ENCODE measurements at regions not wholly inside any gene's neighbourhood (a gene's known extent, or its start where the extent isn't known, plus 50 kb on each side); places are given as distances from the start of the nearest gene placed in this dataset.
"Not testable (repeated sequence)": the region's sequence is repeated elsewhere in the genome, so short reads cannot be mapped to it uniquely, and the experiment has no call there.

GRCh38 chr7:24049296-24049695 is 234.7 kb upstream of the NPY start:
- no peak for DNase-seq (ENCODE audit: extremely low read depth in 1 of 2, low read depth in 1 of 2)

DNA sequence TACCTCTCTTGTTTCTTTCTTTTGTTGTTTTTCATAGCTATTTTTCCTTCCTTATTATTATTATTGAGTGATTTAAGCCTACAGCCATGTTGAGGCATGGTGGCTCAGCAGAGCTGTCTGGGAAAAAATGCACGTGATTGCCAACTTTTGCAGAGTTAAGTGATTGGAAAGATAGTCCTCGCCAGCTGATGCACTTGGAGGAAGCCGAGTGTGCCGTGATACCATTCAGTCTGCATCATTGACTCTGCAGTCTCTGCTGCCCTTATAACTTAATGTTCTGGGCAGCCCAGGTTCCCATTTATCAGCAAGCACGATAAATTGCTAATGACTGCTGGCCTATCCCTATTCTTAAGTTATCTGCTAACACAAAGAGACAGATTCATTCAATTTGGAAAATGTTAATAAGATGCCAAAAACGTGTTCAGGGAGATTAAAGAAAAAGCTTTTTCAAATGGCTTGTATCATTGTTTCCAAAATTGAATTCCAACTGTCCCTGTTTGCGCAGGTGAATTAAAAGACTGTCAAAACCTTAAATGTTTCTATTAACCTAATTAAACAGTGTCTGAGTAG is 232.9 kb upstream of the NPY start:
- DNase-seq (ENCODE audit: extremely low read depth in 1 of 2, low read depth in 1 of 2): no peak

DNA sequence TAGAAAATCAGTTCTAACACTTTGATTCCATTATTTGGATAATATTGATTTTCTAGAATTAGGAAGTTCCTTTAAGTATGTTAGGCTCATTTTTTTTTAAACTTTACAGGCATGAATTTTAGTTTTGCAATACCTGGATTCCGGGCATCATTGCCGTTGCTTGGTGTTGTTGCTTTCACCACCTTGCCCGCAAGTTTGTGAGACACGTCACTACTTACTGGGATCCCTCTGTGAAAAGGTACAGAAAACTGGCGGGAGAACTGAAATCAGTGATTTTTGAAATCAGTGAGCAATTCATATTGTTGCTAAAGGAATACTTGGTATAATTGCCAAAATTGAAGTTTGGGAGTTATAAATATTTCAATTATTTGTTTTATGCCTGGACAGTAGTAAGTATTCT is 232.3 kb upstream of the NPY start:
- DNase-seq (ENCODE audit: extremely low read depth in 1 of 2, low read depth in 1 of 2): no peak

DNA sequence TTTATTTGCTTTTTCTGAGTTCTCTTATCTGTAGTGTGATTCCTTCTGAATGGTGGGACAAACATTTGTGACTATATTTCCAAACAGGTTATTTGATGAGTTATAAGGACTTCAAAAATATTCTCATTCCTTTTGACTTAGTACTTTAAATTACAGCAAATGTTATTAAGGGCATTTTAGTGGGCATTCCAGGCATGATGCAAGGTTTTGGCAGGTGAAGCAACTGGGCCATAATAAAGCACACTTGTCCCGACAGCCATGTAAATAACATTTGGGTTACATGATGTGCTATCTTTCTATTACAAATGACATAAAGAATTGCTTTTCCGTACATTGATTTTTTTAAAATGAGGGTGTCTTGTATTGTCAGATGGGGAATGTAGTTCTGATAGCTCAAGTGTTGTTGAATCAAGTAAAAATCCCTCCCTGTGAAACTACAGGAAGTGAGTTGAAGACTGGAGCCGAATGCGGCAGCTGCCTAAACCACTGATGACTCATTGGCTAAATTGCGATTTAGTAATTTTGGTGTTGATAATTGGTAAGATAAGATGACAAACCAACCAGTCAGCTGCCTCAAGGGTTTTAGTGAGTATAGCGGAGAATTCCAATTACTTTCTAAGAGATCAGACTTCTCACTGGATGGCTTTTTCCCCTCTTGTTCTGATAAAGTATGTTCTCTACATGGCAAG is 231.3 kb upstream of the NPY start:
- no peak for DNase-seq (ENCODE audit: extremely low read depth in 1 of 2, low read depth in 1 of 2)

DNA sequence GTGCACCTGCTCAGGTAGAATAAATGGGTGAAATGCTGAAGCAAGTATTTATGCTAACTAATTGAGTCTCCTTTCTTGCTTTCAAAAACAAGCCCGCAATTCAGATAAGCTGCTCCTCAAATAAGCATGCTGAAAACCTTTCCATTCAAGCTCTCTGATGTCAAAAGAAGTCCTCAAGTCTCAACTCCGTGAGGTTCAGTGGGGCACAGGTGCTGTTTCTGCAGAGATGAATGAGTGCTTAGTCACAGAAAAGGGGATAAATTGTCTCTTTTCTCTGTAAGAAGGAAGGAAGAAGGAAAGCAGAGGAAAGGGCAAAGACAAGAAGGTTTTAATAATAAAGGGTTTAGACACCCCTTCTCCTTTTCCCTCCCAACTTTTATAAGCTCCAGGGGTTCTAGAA is 229.8 kb upstream of the NPY start:
- DNase-seq (ENCODE audit: extremely low read depth in 1 of 2, low read depth in 1 of 2): no peak

DNA sequence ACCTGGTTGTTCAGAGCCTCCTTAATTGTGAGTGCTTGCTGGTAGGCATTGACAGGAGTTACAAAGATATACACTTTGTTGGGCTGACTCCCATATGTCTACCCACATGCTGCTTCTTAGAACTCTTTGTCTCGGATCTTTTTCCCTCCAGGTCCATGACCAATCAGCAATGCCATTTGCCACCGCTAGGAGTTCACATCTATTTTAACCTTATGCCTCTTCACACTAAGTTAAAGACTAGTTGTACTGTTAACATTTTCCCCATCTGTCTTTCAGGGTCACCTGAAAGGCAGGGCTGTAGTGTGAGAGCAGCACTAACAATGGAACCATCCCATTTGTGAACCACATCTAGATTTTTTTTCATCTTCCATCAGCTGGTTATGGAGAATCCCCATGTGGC is 226.7 kb upstream of the NPY start:
- DNase-seq (ENCODE audit: extremely low read depth in 1 of 2, low read depth in 1 of 2): no peak

GRCh38 chr7:24058953-24059352 is 225.0 kb upstream of the NPY start:
- no peak for DNase-seq (ENCODE audit: extremely low read depth in 1 of 2, low read depth in 1 of 2)

- no peak for DNase-seq (ENCODE audit: extremely low read depth in 1 of 2, low read depth in 1 of 2)
These were observed 224.2 kb upstream of the NPY start for GRCh38 chr7:24059775-24060174.

DNA sequence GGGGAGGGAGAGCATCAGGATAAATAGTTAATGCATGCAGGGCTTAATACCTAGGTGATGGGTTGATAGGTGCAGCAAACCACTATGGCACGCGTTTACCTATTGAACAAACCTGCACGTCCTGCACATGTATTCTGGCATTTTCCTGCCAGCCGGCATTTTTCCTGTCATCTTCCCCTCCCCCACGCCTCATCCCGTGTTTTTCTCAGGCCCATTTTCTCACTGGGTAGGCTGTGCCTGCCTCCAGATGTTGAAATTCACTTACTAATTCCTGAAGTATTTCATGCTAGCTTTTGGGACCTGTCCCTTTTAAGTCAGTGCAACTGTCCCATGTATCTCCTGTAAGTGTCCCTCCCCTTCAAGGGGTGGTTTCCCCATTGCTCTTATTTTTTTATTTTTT is 220.3 kb upstream of the NPY start:
- DNase-seq (ENCODE audit: extremely low read depth in 1 of 2, low read depth in 1 of 2): no peak

DNA sequence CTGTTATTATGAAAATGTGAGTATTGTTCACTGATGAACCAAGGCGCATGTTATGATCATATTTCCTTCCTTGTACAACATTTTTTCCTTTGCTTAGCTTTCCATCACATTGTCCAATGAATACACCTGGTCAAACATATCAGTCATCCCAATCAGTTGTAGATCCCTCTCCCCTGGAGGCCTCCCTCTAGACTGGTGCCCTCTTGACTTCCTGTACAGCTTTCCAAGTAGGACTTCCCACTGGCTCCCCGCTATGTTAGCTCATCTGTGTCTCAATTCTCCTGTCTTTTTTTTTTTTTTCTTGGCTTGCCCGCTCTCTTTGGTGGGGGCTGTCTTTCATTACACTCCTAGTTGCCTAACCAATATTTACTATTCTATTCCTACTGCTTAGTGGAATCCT is 214.2 kb upstream of the NPY start:
- DNase-seq (ENCODE audit: extremely low read depth in 1 of 2, low read depth in 1 of 2): no peak

DNA sequence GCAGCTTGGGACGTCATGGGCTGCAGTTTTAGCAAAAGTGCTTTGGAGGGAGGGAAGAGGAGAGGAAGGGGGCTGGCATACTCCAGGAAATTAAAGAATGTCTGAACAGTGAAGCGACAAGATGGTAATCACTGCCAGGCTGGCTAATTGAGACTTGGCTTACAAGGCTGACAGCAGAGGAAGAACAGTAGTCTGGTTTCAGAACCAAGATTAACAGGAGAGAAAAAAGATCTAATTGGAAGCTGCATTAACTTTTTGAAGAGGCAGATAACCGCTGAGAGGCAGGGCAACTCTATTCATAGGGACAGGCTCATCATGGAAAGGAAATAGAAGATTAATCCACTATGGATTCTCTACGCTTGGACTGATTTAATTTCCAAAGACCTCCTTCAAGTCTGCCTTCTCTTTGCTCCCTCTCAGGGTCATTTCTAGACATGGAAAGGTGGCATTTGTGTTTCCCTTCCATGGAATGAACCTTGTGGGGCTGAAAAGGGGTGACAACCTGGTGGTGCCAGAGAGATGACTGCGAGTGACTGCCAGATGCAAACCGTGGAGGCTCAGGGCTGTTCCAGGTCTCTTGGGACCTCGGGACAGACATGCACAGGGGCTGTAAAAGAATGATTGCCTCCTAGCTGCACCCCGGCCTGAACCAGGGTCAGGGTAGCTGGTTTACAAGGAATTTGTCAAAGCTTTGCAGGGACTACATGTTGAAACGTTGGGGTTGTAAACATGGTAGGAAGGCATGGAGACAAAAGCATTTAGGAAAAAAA is 210.2 kb upstream of the NPY start:
- DNase-seq (ENCODE audit: extremely low read depth in 1 of 2, low read depth in 1 of 2): no peak

- DNase-seq (ENCODE audit: extremely low read depth in 1 of 2, low read depth in 1 of 2): no peak
These were observed 208.6 kb upstream of the NPY start for GRCh38 chr7:24075426-24075810.

- no peak for DNase-seq (ENCODE audit: extremely low read depth in 1 of 2, low read depth in 1 of 2)
These were observed 201.2 kb upstream of the NPY start for GRCh38 chr7:24082826-24083225.

- DNase-seq (ENCODE audit: extremely low read depth in 1 of 2, low read depth in 1 of 2): no peak
These were observed 181.0 kb upstream of the NPY start for GRCh38 chr7:24102988-24103387.

GRCh38 chr7:24108906-24109376 is 175.0 kb upstream of the NPY start:
- no peak for DNase-seq (ENCODE audit: extremely low read depth in 1 of 2, low read depth in 1 of 2)

DNA sequence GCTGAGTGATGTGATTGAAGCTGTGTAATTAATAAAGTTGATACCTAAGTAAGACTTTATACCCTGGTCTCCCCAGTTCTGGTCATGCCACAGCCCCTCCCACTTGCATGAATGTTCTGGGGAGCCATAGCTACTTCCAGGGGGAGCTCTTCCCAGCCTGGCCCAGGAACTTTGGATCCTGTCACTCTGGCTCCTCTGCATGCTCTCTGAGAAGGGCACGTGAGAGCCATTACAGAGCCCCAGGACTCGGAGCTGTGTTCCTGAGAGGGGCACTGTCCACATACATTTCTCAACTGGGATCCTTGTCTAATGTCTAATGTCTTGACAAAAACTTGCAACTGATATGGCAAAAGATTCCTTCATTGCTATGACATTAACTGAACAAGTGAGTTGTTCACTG is 173.9 kb upstream of the NPY start:
- DNase-seq (ENCODE audit: extremely low read depth in 1 of 2, low read depth in 1 of 2): no peak

DNA sequence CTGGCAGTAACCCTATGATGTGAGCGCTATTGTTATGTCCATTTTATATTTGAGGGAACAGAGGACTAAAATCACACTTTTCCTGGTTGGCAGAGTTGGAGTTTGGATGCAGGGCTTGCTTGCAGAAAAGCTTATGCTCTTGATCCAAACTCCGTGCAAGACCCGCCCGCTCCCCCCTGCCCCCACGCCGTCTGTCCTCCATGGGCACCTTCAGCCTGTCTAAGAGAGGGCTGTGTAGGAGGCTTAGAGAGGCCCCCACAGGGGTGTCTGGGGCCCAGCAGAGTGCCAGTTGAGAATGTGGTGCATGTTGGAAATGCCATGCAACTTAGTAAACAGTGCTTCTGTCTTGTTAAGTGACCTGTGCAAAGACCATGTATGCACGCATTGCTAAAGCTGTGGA is 170.5 kb upstream of the NPY start:
- DNase-seq (ENCODE audit: extremely low read depth in 1 of 2, low read depth in 1 of 2): no peak

GRCh38 chr7:24115661-24116060 is 168.3 kb upstream of the NPY start:
- DNase-seq (ENCODE audit: extremely low read depth in 1 of 2, low read depth in 1 of 2): no peak

DNA sequence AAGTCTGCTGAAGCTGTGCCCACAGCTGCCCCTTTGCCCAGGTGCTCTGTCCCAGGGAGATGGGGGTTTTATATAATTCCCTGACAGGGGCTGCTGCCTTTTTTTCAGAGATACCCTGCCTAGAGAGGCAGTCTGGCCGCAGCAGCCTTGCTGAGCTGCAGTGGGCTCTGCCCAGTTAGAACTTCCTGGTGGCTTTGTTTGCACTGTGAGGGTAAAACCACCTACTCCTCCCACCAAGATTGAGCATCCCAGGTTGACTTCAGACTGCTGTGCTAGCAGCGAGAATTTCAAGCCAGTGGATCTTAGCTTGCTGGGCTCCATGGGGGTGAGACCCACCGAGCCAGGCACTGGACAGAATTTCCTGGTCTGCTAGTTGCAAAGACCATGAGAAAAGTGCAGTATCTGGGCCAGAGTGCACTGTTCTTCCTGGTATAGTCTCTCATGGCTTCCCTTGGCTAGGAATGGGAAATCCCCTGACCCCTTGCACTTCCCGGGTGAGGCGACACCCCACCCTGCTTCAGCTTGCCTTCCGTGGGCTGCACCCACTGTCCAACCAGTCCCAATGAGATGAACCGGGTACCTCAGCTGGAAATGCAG is 166.0 kb upstream of the NPY start:
- DNase-seq (ENCODE audit: extremely low read depth in 1 of 2, low read depth in 1 of 2): not testable (repeated sequence)

GRCh38 chr7:24119852-24120251 is 164.1 kb upstream of the NPY start:
- no peak for DNase-seq (ENCODE audit: extremely low read depth in 1 of 2, low read depth in 1 of 2)

GRCh38 chr7:24123076-24123475 is 160.9 kb upstream of the NPY start:
- no peak for DNase-seq (ENCODE audit: extremely low read depth in 1 of 2, low read depth in 1 of 2)

- DNase-seq (ENCODE audit: extremely low read depth in 1 of 2, low read depth in 1 of 2): no peak
These were observed 158.2 kb upstream of the NPY start for GRCh38 chr7:24125765-24126164.
